ENCODE measurements at regions not wholly inside any gene's neighbourhood (a gene's known extent, or its start where the extent isn't known, plus 50 kb on each side); places are given as distances from the start of the nearest gene placed in this dataset.

DNA sequence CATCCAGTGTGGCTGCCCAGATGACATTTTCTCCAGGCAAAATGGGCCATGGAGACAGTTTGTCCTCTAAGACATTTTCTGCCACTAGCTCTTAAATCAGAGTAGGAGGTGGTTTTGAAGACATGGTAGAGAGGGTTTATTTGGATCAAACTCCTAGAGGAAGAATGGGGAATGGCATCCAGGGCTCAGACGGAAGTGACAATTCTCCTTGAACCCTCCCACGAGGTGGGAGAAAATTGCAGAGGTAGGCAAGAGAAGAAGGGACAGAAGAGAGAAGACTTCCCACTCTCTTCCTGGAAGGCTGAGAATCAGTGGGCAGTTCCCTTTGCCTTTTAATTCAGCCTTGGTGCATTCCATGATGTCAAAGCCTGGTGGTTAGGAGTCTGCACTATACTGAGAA, 194.0 kb downstream of the SMIM20 start:
- H3K36me3 ChIP-seq (ENCODE audit: control insufficient read depth, insufficient read depth, low read length) = no peaks in the 10 kb centered on the region
- H3K4me3 ChIP-seq (ENCODE audit: insufficient read depth, low read depth, low read length, poor library complexity, severe bottlenecking) = no peak overlapping the region
- H3K4me1 ChIP-seq (ENCODE audit: control insufficient read depth, insufficient read depth, low read length, poor library complexity, severe bottlenecking) = no peaks in the 10 kb centered on the region
- H3K9me3 ChIP-seq (ENCODE audit: control insufficient read depth, low read length) = no peaks in the 10 kb centered on the region
- DNase-seq = no peak
- no peak overlapping the region for H3K27ac ChIP-seq (ENCODE audit: insufficient read depth, low read length, poor library complexity, severe bottlenecking)
- H3K27me3 ChIP-seq (replicated peaks; ENCODE audit: control insufficient read depth, insufficient read depth, low read length, poor library complexity, severe bottlenecking) = no peaks in the 10 kb centered on the region

- Histone ChIP-seq H3K4me1 (ENCODE audit: control insufficient read depth, insufficient read depth, low read length, poor library complexity, severe bottlenecking) (no peaks in the 10 kb centered on the region), H3K9me3 (ENCODE audit: control insufficient read depth, low read length) (no peaks in the 10 kb centered on the region), H3K36me3 (ENCODE audit: control insufficient read depth, insufficient read depth, low read length) (no peaks in the 10 kb centered on the region), H3K27me3 (replicated peaks; ENCODE audit: control insufficient read depth, insufficient read depth, low read length, poor library complexity, severe bottlenecking) (no peaks in the 10 kb centered on the region), H3K27ac (ENCODE audit: insufficient read depth, low read length, poor library complexity, severe bottlenecking) (no peak overlapping the region), H3K4me3 (ENCODE audit: insufficient read depth, low read depth, low read length, poor library complexity, severe bottlenecking) (no peak overlapping the region)
- DNase-seq = no peak
These were observed 196.5 kb downstream of the SMIM20 start for GRCh38 chr4:26110493-26110892.

- H3K4me3 ChIP-seq (ENCODE audit: insufficient read depth, low read depth, low read length, poor library complexity, severe bottlenecking) = no peak overlapping the region
- H3K27ac ChIP-seq (ENCODE audit: insufficient read depth, low read length, poor library complexity, severe bottlenecking) = no peak overlapping the region
- no peak for DNase-seq
- H3K27me3 ChIP-seq (replicated peaks; ENCODE audit: control insufficient read depth, insufficient read depth, low read length, poor library complexity, severe bottlenecking) = no peaks in the 10 kb centered on the region
- no peaks in the 10 kb centered on the region for H3K9me3 ChIP-seq (ENCODE audit: control insufficient read depth, low read length)
- no peaks in the 10 kb centered on the region for H3K4me1 ChIP-seq (ENCODE audit: control insufficient read depth, insufficient read depth, low read length, poor library complexity, severe bottlenecking)
- H3K36me3 ChIP-seq (ENCODE audit: control insufficient read depth, insufficient read depth, low read length) = no peaks in the 10 kb centered on the region
These were observed 199.4 kb downstream of the SMIM20 start for GRCh38 chr4:26113339-26113940.

DNA sequence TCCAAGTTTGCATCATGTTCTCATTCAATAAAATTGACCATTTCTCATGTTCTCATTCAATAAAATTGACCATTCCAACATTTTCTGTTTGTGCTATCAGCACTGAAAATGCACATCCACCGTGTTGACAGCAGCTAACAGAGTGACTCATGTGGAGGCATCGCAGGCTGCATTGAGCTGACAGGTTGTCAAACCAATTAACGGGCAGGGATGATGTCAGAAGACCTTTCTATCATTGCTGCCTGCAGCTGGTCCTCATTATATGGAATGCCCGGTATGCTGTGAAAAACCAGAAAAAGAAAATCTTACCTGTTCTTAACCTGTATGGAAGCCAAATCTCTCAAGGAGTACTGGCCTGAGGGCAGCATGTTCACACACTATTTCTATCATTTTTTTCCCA, 202.0 kb downstream of the SMIM20 start:
- Histone ChIP-seq H3K9me3 (ENCODE audit: control insufficient read depth, low read length) (no peaks in the 10 kb centered on the region), H3K27me3 (replicated peaks; ENCODE audit: control insufficient read depth, insufficient read depth, low read length, poor library complexity, severe bottlenecking) (no peaks in the 10 kb centered on the region), H3K36me3 (ENCODE audit: control insufficient read depth, insufficient read depth, low read length) (no peaks in the 10 kb centered on the region), H3K4me3 (ENCODE audit: insufficient read depth, low read depth, low read length, poor library complexity, severe bottlenecking) (no peak overlapping the region), H3K4me1 (ENCODE audit: control insufficient read depth, insufficient read depth, low read length, poor library complexity, severe bottlenecking) (no peaks in the 10 kb centered on the region), H3K27ac (ENCODE audit: insufficient read depth, low read length, poor library complexity, severe bottlenecking) (no peak overlapping the region)
- no peak for DNase-seq

DNA sequence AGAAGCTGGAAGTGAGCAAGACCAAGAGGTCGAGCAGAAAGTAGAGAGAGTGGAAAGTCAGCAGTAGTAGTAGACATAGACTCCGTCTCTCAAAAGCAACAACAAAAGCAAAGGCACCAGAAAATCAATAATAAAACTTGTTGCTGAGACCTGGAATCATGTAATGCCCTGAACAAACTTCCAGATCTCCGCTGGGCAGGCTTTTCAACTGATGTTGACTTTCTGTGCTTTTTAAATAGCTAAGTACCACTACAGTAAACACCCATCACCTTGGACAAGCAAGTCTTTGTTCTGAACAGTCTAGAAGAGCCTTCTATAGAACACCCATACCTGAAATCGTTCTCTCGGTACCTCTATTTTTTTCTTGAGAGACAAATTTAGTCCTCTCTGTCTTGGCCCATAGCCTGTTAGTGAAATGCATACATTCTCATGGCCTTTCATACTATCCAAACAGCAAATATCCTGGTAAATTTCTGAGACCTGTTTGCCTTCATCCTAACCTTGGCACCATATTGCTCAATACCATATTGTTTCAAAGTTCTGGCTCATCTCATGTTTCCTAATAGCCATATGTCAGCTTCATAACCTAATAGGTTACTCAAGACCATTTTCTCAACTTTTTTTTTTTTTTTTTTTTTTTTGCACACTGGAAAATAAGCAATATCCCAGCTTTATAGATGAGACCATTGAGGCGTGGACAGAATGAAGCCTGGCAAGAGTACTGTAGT, 200.6 kb upstream of the RBPJ start:
- no peaks in the 10 kb centered on the region for H3K27me3 ChIP-seq (replicated peaks; ENCODE audit: control insufficient read depth, insufficient read depth, low read length, poor library complexity, severe bottlenecking)
- H3K27ac ChIP-seq (ENCODE audit: insufficient read depth, low read length, poor library complexity, severe bottlenecking) = no peak overlapping the region
- no peaks in the 10 kb centered on the region for H3K9me3 ChIP-seq (ENCODE audit: control insufficient read depth, low read length)
- H3K4me1 ChIP-seq (ENCODE audit: control insufficient read depth, insufficient read depth, low read length, poor library complexity, severe bottlenecking) = no peaks in the 10 kb centered on the region
- H3K36me3 ChIP-seq (ENCODE audit: control insufficient read depth, insufficient read depth, low read length) = no peaks in the 10 kb centered on the region
- DNase-seq = no peak
- no peak overlapping the region for H3K4me3 ChIP-seq (ENCODE audit: insufficient read depth, low read depth, low read length, poor library complexity, severe bottlenecking)

DNA sequence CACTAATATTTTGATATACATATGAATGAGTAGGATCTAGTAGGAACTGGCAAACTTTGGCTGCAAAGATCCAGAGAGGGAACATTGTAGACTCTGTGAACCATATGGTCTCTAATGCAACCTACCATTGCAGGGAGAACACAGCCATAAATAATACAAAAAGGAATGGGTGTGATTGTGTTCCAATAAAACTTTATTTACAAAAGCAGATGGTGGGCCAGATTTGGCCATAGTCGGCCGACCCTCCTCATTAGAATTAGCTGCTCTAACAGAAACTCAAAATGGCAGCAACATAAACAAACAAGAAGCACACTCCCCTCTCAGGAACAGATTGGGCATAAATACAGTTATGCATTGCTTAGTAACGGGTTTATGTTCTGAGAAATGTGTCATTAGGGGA, 198.1 kb upstream of the RBPJ start:
- no peaks in the 10 kb centered on the region for H3K36me3 ChIP-seq (ENCODE audit: control insufficient read depth, insufficient read depth, low read length)
- no peaks in the 10 kb centered on the region for H3K9me3 ChIP-seq (ENCODE audit: control insufficient read depth, low read length)
- no peaks in the 10 kb centered on the region for H3K27me3 ChIP-seq (replicated peaks; ENCODE audit: control insufficient read depth, insufficient read depth, low read length, poor library complexity, severe bottlenecking)

GRCh38 chr4:26124753-26125321, 196.0 kb upstream of the RBPJ start:
- peaks cover 5% of the 10 kb centered on the region for H3K4me1 ChIP-seq (ENCODE audit: control insufficient read depth, insufficient read depth, low read length, poor library complexity, severe bottlenecking)
- no peaks in the 10 kb centered on the region for H3K36me3 ChIP-seq (ENCODE audit: control insufficient read depth, insufficient read depth, low read length)
- H3K4me3 ChIP-seq (ENCODE audit: insufficient read depth, low read depth, low read length, poor library complexity, severe bottlenecking) = no peak overlapping the region
- no peaks in the 10 kb centered on the region for H3K9me3 ChIP-seq (ENCODE audit: control insufficient read depth, low read length)
- no peaks in the 10 kb centered on the region for H3K27me3 ChIP-seq (replicated peaks; ENCODE audit: control insufficient read depth, insufficient read depth, low read length, poor library complexity, severe bottlenecking)
- DNase-seq = no peak
- no peak overlapping the region for H3K27ac ChIP-seq (ENCODE audit: insufficient read depth, low read length, poor library complexity, severe bottlenecking)

More for the DNA sequence above, 198.1 kb upstream of the RBPJ start:
- no peak overlapping the region for H3K27ac ChIP-seq (ENCODE audit: insufficient read depth, low read length, poor library complexity, severe bottlenecking)
- DNase-seq = no peak
- peaks cover 5% of the 10 kb centered on the region for H3K4me1 ChIP-seq (ENCODE audit: control insufficient read depth, insufficient read depth, low read length, poor library complexity, severe bottlenecking)
- no peak overlapping the region for H3K4me3 ChIP-seq (ENCODE audit: insufficient read depth, low read depth, low read length, poor library complexity, severe bottlenecking)

- Histone ChIP-seq H3K4me1 (ENCODE audit: control insufficient read depth, insufficient read depth, low read length, poor library complexity, severe bottlenecking) (peaks cover 5% of the 10 kb centered on the region), H3K27me3 (replicated peaks; ENCODE audit: control insufficient read depth, insufficient read depth, low read length, poor library complexity, severe bottlenecking) (no peaks in the 10 kb centered on the region), H3K4me3 (ENCODE audit: insufficient read depth, low read depth, low read length, poor library complexity, severe bottlenecking) (no peak overlapping the region), H3K36me3 (ENCODE audit: control insufficient read depth, insufficient read depth, low read length) (no peaks in the 10 kb centered on the region), H3K9me3 (ENCODE audit: control insufficient read depth, low read length) (no peaks in the 10 kb centered on the region), H3K27ac (ENCODE audit: insufficient read depth, low read length, poor library complexity, severe bottlenecking) (no peak overlapping the region)
- no peak for DNase-seq
These were observed 194.6 kb upstream of the RBPJ start for GRCh38 chr4:26126143-26126718.

DNA sequence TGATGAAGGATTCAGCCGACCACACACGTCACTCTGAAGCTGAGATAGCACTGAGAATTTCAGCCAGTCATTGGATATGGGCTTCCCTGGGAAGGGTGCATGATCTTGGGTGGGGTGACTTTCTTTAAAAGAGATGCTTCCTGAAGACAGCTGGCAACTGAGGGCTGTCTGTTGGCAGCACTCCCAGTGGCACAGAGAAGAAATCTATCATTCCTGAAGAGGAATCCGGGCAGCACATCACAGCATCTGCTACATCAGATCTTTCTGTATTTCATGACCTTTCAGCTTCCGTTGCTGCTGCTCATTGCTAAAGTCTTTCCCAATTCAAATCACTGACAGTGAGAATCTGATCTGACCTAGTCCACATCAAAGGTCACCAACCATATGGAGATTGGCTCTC, 193.8 kb upstream of the RBPJ start:
- no peaks in the 10 kb centered on the region for H3K36me3 ChIP-seq (ENCODE audit: control insufficient read depth, insufficient read depth, low read length)
- H3K27ac ChIP-seq (ENCODE audit: insufficient read depth, low read length, poor library complexity, severe bottlenecking) = no peak overlapping the region
- no peaks in the 10 kb centered on the region for H3K27me3 ChIP-seq (replicated peaks; ENCODE audit: control insufficient read depth, insufficient read depth, low read length, poor library complexity, severe bottlenecking)
- H3K4me3 ChIP-seq (ENCODE audit: insufficient read depth, low read depth, low read length, poor library complexity, severe bottlenecking) = no peak overlapping the region
- H3K4me1 ChIP-seq (ENCODE audit: control insufficient read depth, insufficient read depth, low read length, poor library complexity, severe bottlenecking) = peaks cover 8% of the 10 kb centered on the region
- no peak for DNase-seq
- no peaks in the 10 kb centered on the region for H3K9me3 ChIP-seq (ENCODE audit: control insufficient read depth, low read length)

GRCh38 chr4:26127851-26128337, 192.9 kb upstream of the RBPJ start:
- no peak for DNase-seq
- no peak overlapping the region for H3K4me3 ChIP-seq (ENCODE audit: insufficient read depth, low read depth, low read length, poor library complexity, severe bottlenecking)
- H3K9me3 ChIP-seq (ENCODE audit: control insufficient read depth, low read length) = no peaks in the 10 kb centered on the region
- no peaks in the 10 kb centered on the region for H3K36me3 ChIP-seq (ENCODE audit: control insufficient read depth, insufficient read depth, low read length)
- no peak overlapping the region for H3K27ac ChIP-seq (ENCODE audit: insufficient read depth, low read length, poor library complexity, severe bottlenecking)
- no peaks in the 10 kb centered on the region for H3K27me3 ChIP-seq (replicated peaks; ENCODE audit: control insufficient read depth, insufficient read depth, low read length, poor library complexity, severe bottlenecking)
- peaks cover 15% of the 10 kb centered on the region for H3K4me1 ChIP-seq (ENCODE audit: control insufficient read depth, insufficient read depth, low read length, poor library complexity, severe bottlenecking)

All from effector memory CD4-positive, alpha-beta T cell (primary cell).